SK-N-SH treated with all-trans-retinoic acid at 6 μM for 48 hours (cell line): ENCODE measurements at regions not wholly inside any gene's neighbourhood (a gene's known extent, or its start where the extent isn't known, plus 50 kb on each side); places are given as distances from the start of the nearest gene placed in this dataset.

Experiments used
- BACH2 ChIP-seq: fragments of 250-450 bp; sonication (Bioruptor Pico); IDR thresholded peaks from 2 replicates; pipeline ENCODE4 v1.9.0; 2021; ENCODE audit warnings: mild to moderate bottlenecking, borderline replicate concordance
- CREB5 ChIP-seq: fragments of 250-450 bp; sonication (Bioruptor Pico); IDR thresholded peaks from 2 replicates; pipeline ENCODE4 v1.5.1; 2020; ENCODE audit warnings: low read depth, mild to moderate bottlenecking, moderate library complexity
- CSRNP3 ChIP-seq: fragments of 250-450 bp; sonication (Bioruptor Pico); IDR thresholded peaks from 2 replicates; pipeline ENCODE4 v1.5.1; 2021; ENCODE audit warnings: mild to moderate bottlenecking, moderate library complexity
- ISL1 ChIP-seq: fragments of 250-450 bp; sonication (Bioruptor Pico); IDR thresholded peaks from 2 replicates; pipeline ENCODE4 v2.1.2; 2022; ENCODE audit warnings: mild to moderate bottlenecking, moderate library complexity
- OSR1 ChIP-seq: fragments of 250-450 bp; sonication (Bioruptor Pico); IDR thresholded peaks from 2 replicates; pipeline ENCODE4 v1.8.0; 2022; ENCODE audit warnings: moderate library complexity, mild to moderate bottlenecking, inconsistent platforms
- RARB ChIP-seq: fragments of 250-450 bp; sonication (Bioruptor Pico); IDR thresholded peaks from 2 replicates; pipeline ENCODE4 v1.8.0; 2021; ENCODE audit warnings: mild to moderate bottlenecking, moderate library complexity
- TCF4 ChIP-seq: fragments of 250-450 bp; sonication (Bioruptor Pico); IDR thresholded peaks from 2 replicates; pipeline ENCODE4 v1.8.0; 2021; ENCODE audit warnings: mild to moderate bottlenecking, moderate library complexity, borderline replicate concordance
- TSHZ2 ChIP-seq: fragments of 250-450 bp; sonication (Bioruptor Pico); IDR thresholded peaks from 2 replicates; pipeline ENCODE4 v1.5.0; 2020; ENCODE audit warnings: mild to moderate bottlenecking, moderate library complexity
- ZFP3 ChIP-seq: fragments of 250-450 bp; sonication (Bioruptor Pico); IDR thresholded peaks from 2 replicates; pipeline ENCODE4 v1.5.0; 2020; ENCODE audit warnings: mild to moderate bottlenecking, moderate library complexity
- TF ChIP-seq, protein P1 (sequence below): fragments of 250-450 bp; sonication (Bioruptor Pico); IDR thresholded peaks from 2 replicates; pipeline ENCODE4 v1.8.0; 2020; ENCODE audit warnings: mild to moderate bottlenecking, moderate library complexity, borderline replicate concordance

DNA sequence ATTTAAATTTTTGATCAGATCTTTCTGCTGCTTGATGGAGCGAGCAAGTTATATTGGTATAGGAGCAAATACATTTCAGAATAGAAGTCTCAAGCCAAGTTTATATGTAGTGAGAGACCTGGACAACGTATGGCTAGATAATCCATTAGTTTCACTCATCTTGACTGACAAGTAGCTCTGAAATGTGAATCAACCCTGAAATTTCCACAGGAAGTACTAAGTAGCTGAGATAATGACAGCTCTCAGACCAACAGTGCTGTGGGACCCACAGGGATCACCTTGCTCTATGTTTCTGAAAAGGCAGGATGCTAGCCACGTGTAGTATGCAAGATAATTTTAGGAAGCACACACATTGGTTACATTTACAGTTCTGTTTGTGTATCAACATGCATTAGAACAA is 258.6 kb upstream of the FOXN3 start:
- TF ChIP-seq CREB5, result no peak
- no peak for TF ChIP-seq ISL1 (CRISPR knock-in tag)
- TF ChIP-seq TSHZ2 (CRISPR knock-in tag), result no peak
- TF ChIP-seq CSRNP3 (CRISPR knock-in tag), result no peak
- TF ChIP-seq, protein P1, sequence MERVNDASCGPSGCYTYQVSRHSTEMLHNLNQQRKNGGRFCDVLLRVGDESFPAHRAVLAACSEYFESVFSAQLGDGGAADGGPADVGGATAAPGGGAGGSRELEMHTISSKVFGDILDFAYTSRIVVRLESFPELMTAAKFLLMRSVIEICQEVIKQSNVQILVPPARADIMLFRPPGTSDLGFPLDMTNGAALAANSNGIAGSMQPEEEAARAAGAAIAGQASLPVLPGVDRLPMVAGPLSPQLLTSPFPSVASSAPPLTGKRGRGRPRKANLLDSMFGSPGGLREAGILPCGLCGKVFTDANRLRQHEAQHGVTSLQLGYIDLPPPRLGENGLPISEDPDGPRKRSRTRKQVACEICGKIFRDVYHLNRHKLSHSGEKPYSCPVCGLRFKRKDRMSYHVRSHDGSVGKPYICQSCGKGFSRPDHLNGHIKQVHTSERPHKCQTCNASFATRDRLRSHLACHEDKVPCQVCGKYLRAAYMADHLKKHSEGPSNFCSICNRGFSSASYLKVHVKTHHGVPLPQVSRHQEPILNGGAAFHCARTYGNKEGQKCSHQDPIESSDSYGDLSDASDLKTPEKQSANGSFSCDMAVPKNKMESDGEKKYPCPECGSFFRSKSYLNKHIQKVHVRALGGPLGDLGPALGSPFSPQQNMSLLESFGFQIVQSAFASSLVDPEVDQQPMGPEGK (CRISPR knock-in tag), result no peak
- no peak for TF ChIP-seq RARB (CRISPR knock-in tag)
- no peak for TF ChIP-seq BACH2 (CRISPR knock-in tag)
- TF ChIP-seq OSR1 (CRISPR knock-in tag), result no peak
- no peak for TF ChIP-seq TCF4 (CRISPR knock-in tag)
- TF ChIP-seq ZFP3 (CRISPR knock-in tag), result no peak
